Gastrocnemius medialis (tissue), 4 donors: ENCODE measurements at regions not wholly inside any gene's neighbourhood (a gene's known extent, or its start where the extent isn't known, plus 50 kb on each side); places are given as distances from the start of the nearest gene placed in this dataset.

Source experiments
- ATAC-seq, 2 donors: fragments of 150-250 bp; one replicate each; pipeline ENCODE4 v1.9.1; 2016
- DNase-seq, 2 donors: peaks; one replicate each; pipeline ENCODE4 v3.0.0-alpha.2; 2019
- H3K27ac ChIP-seq, 4 donors: fragments of 200-600 bp; sonication (generic); 1 replicate in 1 of 4; 2 replicates in 3 of 4; pipeline ENCODE4 v1.5.1; 2016 to 2018; ENCODE audit warnings: mild to moderate bottlenecking in 2 of 4, moderate library complexity in 1 of 4
- H3K27me3 ChIP-seq, 3 donors: fragments of 200-600 bp; sonication (generic) in 2 of 3; 1 replicate in 1 of 3; 2 replicates in 2 of 3; pipeline versions ENCODE4 v1.5.1 to v1.6.0; 2016 to 2019; ENCODE audit warnings: mild to moderate bottlenecking in 1 of 3, moderate library complexity in 1 of 3
- H3K36me3 ChIP-seq, 2 donors: fragments of 200-600 bp; sonication (generic) in 1 of 2; one replicate each; pipeline ENCODE4 v1.5.1; 2017 to 2018
- H3K4me1 ChIP-seq, 2 donors: fragments of 200-600 bp; sonication (generic) in 1 of 2; one replicate each; pipeline ENCODE4 v1.5.1; 2016 to 2017; ENCODE audit warnings: mild to moderate bottlenecking in 2 of 2
- H3K4me3 ChIP-seq, 4 donors: fragments of 200-600 bp; sonication (generic) in 3 of 4; 1 replicate in 1 of 4; 2 replicates in 3 of 4; pipeline ENCODE4 v1.5.1; 2016 to 2019; ENCODE audit warnings: mild to moderate bottlenecking in 2 of 4
- H3K9me3 ChIP-seq, 3 donors: fragments of 200-600 bp; sonication (generic) in 2 of 3; 1 replicate in 1 of 3; 2 replicates in 2 of 3; pipeline ENCODE4 v1.5.1; 2016 to 2019
- POLR2A ChIP-seq, 2 donors: fragments of 450-650 bp; IDR thresholded peaks; one replicate each; pipeline ENCODE4 v1.6.1; 2017; ENCODE audit warnings: antibody characterized with exemption in 2 of 2, mild to moderate bottlenecking in 2 of 2, moderate library complexity in 2 of 2
- in situ Hi-C, 4 donors: fragments of 200-750 bp; cut with MboI; loops; one replicate each; pipeline versions ENCODE4 v1.15.0 to v1.8.0; 2017; ENCODE audit warnings: low sequenced_read_pairs in 4 of 4
- intact Hi-C: fragments of 100-400 bp; cut with DNase I; formaldehyde crosslinking; loops from one replicate; pipeline ENCODE4 v1.15.1; 2023; ENCODE audit warnings: low total_unique reads
- TF ChIP-seq, protein P1 (sequence below), 5 experiments: fragments of 450-650 bp in 3 of 5; fragments of 200-600 bp in 2 of 5; sonication (generic) in 2 of 5; IDR thresholded peaks in 4 of 5; conservative IDR thresholded peaks in 1 of 5; 1 replicate in 4 of 5; 2 replicates in 1 of 5; pipeline ENCODE4 v1.5.1; 2016 to 2019; ENCODE audit warnings: antibody characterized with exemption in 5 of 5, mild to moderate bottlenecking in 3 of 5, moderate library complexity in 3 of 5

DNA sequence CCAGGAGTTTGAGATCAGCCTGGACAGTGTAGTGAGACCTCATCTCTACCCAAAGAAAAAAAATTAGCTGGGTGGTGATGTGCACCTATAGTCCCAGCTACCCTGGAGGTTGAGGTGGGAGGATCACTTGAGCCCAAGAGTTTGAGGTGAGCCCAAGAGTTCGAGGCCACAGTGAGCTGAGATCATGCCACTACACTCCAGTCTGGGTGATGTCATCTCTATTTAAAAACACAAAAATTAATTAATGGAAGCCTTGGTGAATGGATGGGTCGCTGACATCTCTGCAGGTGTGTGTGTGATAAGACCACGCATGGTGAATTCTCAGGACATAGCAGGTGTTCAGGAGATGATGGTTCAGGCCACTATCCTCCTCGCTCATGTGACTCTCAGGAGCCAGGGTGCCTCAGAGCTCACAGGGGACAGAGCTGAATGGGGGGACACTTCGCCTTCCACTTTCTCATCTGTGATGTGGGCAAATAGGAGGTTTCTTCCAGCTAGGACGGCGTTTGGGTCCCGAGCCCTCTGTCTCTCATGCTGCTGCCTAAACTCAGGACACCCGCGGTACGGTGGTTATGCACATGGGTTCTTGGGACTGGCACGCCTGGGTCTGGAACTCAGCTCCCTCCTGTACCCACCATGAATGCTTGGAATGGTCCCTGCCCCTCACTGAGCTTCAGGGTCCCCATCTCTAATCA is 113.4 kb upstream of the ZBTB40 start:
- H3K9me3 ChIP-seq, result no peaks in the 10 kb centered on the region
- intact Hi-C loops (no loop called here), in situ Hi-C loops (no loop called here)
- H3K27ac ChIP-seq, result no peak overlapping the region
- no peak for ATAC-seq
- DNase-seq, result no peak
- H3K4me1 ChIP-seq, result no peaks in the 10 kb centered on the region
- H3K27me3 ChIP-seq, result peaks cover 18 to 28% (median 24%) of the 10 kb centered on the region in 3 donors
- TF ChIP-seq, protein P1, sequence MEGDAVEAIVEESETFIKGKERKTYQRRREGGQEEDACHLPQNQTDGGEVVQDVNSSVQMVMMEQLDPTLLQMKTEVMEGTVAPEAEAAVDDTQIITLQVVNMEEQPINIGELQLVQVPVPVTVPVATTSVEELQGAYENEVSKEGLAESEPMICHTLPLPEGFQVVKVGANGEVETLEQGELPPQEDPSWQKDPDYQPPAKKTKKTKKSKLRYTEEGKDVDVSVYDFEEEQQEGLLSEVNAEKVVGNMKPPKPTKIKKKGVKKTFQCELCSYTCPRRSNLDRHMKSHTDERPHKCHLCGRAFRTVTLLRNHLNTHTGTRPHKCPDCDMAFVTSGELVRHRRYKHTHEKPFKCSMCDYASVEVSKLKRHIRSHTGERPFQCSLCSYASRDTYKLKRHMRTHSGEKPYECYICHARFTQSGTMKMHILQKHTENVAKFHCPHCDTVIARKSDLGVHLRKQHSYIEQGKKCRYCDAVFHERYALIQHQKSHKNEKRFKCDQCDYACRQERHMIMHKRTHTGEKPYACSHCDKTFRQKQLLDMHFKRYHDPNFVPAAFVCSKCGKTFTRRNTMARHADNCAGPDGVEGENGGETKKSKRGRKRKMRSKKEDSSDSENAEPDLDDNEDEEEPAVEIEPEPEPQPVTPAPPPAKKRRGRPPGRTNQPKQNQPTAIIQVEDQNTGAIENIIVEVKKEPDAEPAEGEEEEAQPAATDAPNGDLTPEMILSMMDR (IDR thresholded peaks at IDR 0.05 in 4 of 5, conservative IDR thresholded peaks at IDR 0.05 in 1 of 5), result no peak
- no peak for TF ChIP-seq POLR2A (IDR thresholded peaks at IDR 0.05)
- no peak overlapping the region for H3K4me3 ChIP-seq
- H3K36me3 ChIP-seq, result no peaks in the 10 kb centered on the region

DNA sequence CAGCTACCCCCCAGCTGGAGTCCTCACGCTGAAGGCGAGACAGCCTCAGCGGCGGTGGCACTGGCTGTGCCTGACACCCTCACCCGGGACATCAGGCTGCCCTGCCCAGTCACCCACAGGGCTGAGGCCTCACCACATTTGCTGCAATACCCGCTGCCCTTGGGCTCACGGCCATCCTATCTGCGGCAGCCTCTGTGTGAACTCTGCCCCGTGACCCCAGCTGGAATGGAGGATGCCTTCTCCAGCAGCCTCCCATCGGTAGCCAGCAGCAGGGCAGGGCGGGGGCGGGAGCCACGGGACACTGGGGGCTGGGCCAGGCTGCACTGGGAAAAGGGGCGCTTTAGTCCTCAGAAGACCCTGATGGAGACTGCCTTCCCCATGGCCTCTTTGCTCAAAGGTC is 112.4 kb upstream of the ZBTB40 start:
- peaks cover 18 to 32% (median 26%) of the 10 kb centered on the region in 3 donors for H3K27me3 ChIP-seq
- ATAC-seq (no peak), DNase-seq (no peak)
- no peaks in the 10 kb centered on the region for H3K36me3 ChIP-seq
- no peaks in the 10 kb centered on the region for H3K9me3 ChIP-seq
- no peak overlapping the region for H3K4me3 ChIP-seq
- no peak overlapping the region for H3K27ac ChIP-seq
- no peaks in the 10 kb centered on the region for H3K4me1 ChIP-seq
- intact Hi-C loops, result no loop called here
- in situ Hi-C loops, result no loop called here
- TF ChIP-seq, protein P1 (IDR thresholded peaks at IDR 0.05 in 4 of 5, conservative IDR thresholded peaks at IDR 0.05 in 1 of 5), result no peak
- no peak for TF ChIP-seq POLR2A (IDR thresholded peaks at IDR 0.05)

DNA sequence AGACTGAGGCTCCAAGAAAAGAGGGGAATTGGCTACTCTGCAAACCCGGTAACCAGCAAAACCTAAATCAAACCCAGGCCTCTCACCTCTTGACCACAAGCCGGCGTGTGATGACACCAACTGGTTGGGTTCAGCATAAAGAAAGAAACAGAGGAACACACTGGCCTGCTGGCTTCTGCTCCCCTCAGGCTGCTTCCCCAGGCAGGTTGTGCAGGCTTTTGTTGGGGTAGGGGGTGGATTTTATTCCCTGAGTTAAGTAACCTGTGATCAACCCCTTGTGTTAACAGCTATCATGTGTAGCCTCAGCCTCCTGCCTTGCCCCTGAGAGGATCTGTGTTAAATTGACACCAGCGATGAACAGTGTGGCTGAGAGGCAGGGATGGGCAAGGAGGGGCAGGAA is 111.6 kb upstream of the ZBTB40 start:
- no peak for TF ChIP-seq POLR2A (IDR thresholded peaks at IDR 0.05)
- TF ChIP-seq, protein P1 (IDR thresholded peaks at IDR 0.05 in 4 of 5, conservative IDR thresholded peaks at IDR 0.05 in 1 of 5), result no peak
- H3K9me3 ChIP-seq, result no peaks in the 10 kb centered on the region
- H3K27me3 ChIP-seq, result peaks cover 18 to 32% (median 28%) of the 10 kb centered on the region in 3 donors
- in situ Hi-C loops, result no loop called here
- ATAC-seq (no peak), DNase-seq (no peak)
- H3K36me3 ChIP-seq, result no peaks in the 10 kb centered on the region
- intact Hi-C loops, result no loop called here
- no peaks in the 10 kb centered on the region for H3K4me1 ChIP-seq
- H3K4me3 ChIP-seq, result no peak overlapping the region
- no peak overlapping the region for H3K27ac ChIP-seq

DNA sequence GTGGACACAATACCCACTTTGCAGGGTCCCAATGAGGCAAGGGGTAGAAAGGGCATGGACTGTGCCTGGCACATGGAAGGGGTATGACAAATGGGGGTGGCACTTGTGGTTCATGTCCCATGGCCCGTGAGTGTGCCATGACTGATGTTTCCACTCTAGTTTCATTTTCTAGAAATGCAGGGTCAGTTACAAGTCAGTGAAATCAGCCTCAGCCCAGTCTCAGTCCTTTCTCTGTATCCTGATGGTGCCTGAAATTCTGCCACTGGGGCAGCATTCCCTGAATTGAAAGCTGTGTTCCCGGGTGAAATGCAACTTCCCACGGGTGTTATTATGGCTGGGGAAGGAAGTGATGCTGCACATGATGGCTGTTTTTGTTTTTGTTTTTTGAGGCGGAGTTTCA is 110.8 kb upstream of the ZBTB40 start:
- TF ChIP-seq, protein P1 (IDR thresholded peaks at IDR 0.05 in 4 of 5, conservative IDR thresholded peaks at IDR 0.05 in 1 of 5), result no peak
- TF ChIP-seq POLR2A (IDR thresholded peaks at IDR 0.05), result no peak
- ATAC-seq, result no peak
- H3K9me3 ChIP-seq, result no peaks in the 10 kb centered on the region
- intact Hi-C loops, result no loop called here
- H3K27me3 ChIP-seq, result peaks cover 22 to 32% (median 31%) of the 10 kb centered on the region in 3 donors
- no peaks in the 10 kb centered on the region for H3K36me3 ChIP-seq
- no peak overlapping the region for H3K4me3 ChIP-seq
- DNase-seq, result no peak
- no peaks in the 10 kb centered on the region for H3K4me1 ChIP-seq
- no peak overlapping the region for H3K27ac ChIP-seq
- in situ Hi-C loops, result no loop called here
